Thyroid gland (tissue), 4 donors: ENCODE measurements at regions not wholly inside any gene's neighbourhood (a gene's known extent, or its start where the extent isn't known, plus 50 kb on each side); places are given as distances from the start of the nearest gene placed in this dataset.

Source experiments
- POLR2A ChIP-seq, 2 donors: fragments of 450-650 bp; IDR thresholded peaks; one replicate each; pipeline ENCODE4 v1.6.1; 2017; ENCODE audit warnings: antibody characterized with exemption in 2 of 2, mild to moderate bottlenecking in 2 of 2, moderate library complexity in 1 of 2
- TF ChIP-seq, protein P1 (sequence below), 6 experiments: fragments of 200-600 bp in 3 of 6; fragments of 450-650 bp in 3 of 6; sonication (generic) in 3 of 6; IDR thresholded peaks; one replicate each; pipeline ENCODE4 v1.5.1; 2016 to 2019; ENCODE audit warnings: antibody characterized with exemption in 6 of 6, mild to moderate bottlenecking in 2 of 6, inconsistent platforms in 1 of 6, moderate library complexity in 1 of 6

DNA sequence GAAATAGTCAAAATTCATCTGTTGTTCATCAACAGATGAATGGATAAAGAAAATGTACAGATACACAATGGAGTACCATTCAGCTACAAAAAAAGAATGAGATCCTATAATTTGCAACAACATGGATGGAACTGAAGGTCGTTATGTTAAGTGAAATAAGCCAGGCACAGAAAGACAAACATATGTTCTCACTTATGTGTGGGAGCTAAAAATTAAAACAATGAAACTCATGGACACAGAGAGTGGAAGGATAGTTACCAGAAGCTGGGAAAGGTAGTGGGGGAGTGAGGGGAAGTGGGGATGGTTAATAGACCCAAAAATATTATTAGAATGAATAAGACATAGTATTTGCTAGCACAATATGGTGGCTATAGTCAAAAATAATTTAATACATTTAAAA is 70.0 kb upstream of the KCNMA1 start:
- TF ChIP-seq, protein P1, sequence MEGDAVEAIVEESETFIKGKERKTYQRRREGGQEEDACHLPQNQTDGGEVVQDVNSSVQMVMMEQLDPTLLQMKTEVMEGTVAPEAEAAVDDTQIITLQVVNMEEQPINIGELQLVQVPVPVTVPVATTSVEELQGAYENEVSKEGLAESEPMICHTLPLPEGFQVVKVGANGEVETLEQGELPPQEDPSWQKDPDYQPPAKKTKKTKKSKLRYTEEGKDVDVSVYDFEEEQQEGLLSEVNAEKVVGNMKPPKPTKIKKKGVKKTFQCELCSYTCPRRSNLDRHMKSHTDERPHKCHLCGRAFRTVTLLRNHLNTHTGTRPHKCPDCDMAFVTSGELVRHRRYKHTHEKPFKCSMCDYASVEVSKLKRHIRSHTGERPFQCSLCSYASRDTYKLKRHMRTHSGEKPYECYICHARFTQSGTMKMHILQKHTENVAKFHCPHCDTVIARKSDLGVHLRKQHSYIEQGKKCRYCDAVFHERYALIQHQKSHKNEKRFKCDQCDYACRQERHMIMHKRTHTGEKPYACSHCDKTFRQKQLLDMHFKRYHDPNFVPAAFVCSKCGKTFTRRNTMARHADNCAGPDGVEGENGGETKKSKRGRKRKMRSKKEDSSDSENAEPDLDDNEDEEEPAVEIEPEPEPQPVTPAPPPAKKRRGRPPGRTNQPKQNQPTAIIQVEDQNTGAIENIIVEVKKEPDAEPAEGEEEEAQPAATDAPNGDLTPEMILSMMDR (IDR thresholded peaks at IDR 0.05): no peak
- no peak for TF ChIP-seq POLR2A (IDR thresholded peaks at IDR 0.05)
